ENCODE measurements at regions not wholly inside any gene's neighbourhood (a gene's known extent, or its start where the extent isn't known, plus 50 kb on each side); places are given as distances from the start of the nearest gene placed in this dataset.

DNA sequence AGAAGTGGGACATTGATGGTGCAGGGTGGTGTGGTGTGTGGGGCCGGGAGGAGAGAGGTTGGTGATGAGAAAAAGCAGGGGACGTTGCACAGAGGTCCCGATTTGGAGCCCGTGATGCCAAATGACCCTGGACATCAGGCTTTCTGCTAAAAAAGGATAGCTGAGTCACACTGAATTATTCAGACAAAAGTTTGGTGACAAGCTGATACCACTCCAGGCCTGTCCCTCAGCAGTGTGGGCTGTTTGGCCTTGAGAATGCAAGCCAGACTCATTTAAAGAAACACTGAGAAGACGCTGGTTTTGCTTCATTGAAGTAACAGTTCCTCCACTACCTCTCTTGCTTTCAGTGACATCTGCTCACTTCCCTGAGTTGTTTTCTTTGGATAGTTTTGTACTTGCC, 262.1 kb upstream of the PWP1 start:
- no peaks in the 10 kb centered on the region for H3K23me2 ChIP-seq (ENCODE audit: insufficient read length, low read depth, low read length, poor library complexity, severe bottlenecking)
- no peaks in the 10 kb centered on the region for H3K79me1 ChIP-seq (ENCODE audit: insufficient read depth, low read depth, low read length, poor library complexity, severe bottlenecking)
- no peak overlapping the region for H3K18ac ChIP-seq (ENCODE audit: insufficient read length, low read depth, low read length)
- H3K9me3 ChIP-seq (ENCODE audit: control insufficient read depth, low read depth, low read length) = no peaks in the 10 kb centered on the region
- H3K27ac Mint-ChIP-seq = peak overlapping the region in 1 of 3 experiments; percentile 16; a peak in 1 of 7 replicates
- H3K27ac ChIP-seq (ENCODE audit: insufficient read length, low read depth, low read length) = no peak overlapping the region
- no peak overlapping the region for H3T11ph ChIP-seq (ENCODE audit: low read length)
- H3K4ac ChIP-seq (ENCODE audit: low read depth, low read length) = no peak overlapping the region
- H3K4me2 ChIP-seq (ENCODE audit: insufficient read depth, insufficient read length, low read length) = no peak overlapping the region
- no peak overlapping the region for H2BK120ac ChIP-seq (ENCODE audit: low read depth, low read length, poor library complexity, severe bottlenecking)
- H4K91ac ChIP-seq (ENCODE audit: insufficient read length, low read depth, low read length) = no peak overlapping the region
- H3K9ac ChIP-seq (ENCODE audit: extremely low read depth, insufficient read length, low read length) = no peak overlapping the region
- no CpG with 5 or more reads among the region's 5 CpGs for WGBS (ENCODE audit: extremely low coverage, insufficient read length, low lambda C conversion rate)
- no peak overlapping the region for H2BK12ac ChIP-seq (ENCODE audit: insufficient read length, low read depth, low read length)
- no peak overlapping the region for H2BK15ac ChIP-seq (ENCODE audit: low read depth, low read length)
- H2BK5ac ChIP-seq (ENCODE audit: insufficient read length, low read length) = no peak overlapping the region
- peaks cover 12 to 16% of the 10 kb centered on the region in 2 experiments; a peak in 4 of 5 replicates for H3K9me3 Mint-ChIP-seq
- no peaks in the 10 kb centered on the region; the same call in none of the 2 replicates for H3K27me3 Mint-ChIP-seq (ENCODE audit: low read depth)
- peaks cover 0 to 4% (median 2%) of the 10 kb centered on the region in 3 experiments; a peak in 4 of 7 replicates for H3K36me3 Mint-ChIP-seq (ENCODE audit: insufficient read depth in 1 of 3, low read depth in 3 of 3)
- no peak overlapping the region for H3K14ac ChIP-seq (ENCODE audit: insufficient read depth, low read length)
- H3K56ac ChIP-seq (ENCODE audit: insufficient read length, low read depth, low read length) = no peak overlapping the region
- no peaks in the 10 kb centered on the region for H4K20me1 ChIP-seq (ENCODE audit: control insufficient read depth, insufficient read depth, insufficient read length)
- H2AFZ ChIP-seq (ENCODE audit: low read length) = no peak overlapping the region
- no peak for DNase-seq
- no peaks in the 10 kb centered on the region for H3K79me2 ChIP-seq (ENCODE audit: insufficient read depth, low read length)
- no peaks in the 10 kb centered on the region for H3K27me3 ChIP-seq (ENCODE audit: insufficient read depth, low read length)
- peaks cover 6 to 10% of the 10 kb centered on the region in 2 experiments; a peak in 3 of 4 replicates for H3K4me1 Mint-ChIP-seq
- no peaks in the 10 kb centered on the region for H3K4me1 ChIP-seq (ENCODE audit: insufficient read depth, low read length)
- TF ChIP-seq, protein P1, sequence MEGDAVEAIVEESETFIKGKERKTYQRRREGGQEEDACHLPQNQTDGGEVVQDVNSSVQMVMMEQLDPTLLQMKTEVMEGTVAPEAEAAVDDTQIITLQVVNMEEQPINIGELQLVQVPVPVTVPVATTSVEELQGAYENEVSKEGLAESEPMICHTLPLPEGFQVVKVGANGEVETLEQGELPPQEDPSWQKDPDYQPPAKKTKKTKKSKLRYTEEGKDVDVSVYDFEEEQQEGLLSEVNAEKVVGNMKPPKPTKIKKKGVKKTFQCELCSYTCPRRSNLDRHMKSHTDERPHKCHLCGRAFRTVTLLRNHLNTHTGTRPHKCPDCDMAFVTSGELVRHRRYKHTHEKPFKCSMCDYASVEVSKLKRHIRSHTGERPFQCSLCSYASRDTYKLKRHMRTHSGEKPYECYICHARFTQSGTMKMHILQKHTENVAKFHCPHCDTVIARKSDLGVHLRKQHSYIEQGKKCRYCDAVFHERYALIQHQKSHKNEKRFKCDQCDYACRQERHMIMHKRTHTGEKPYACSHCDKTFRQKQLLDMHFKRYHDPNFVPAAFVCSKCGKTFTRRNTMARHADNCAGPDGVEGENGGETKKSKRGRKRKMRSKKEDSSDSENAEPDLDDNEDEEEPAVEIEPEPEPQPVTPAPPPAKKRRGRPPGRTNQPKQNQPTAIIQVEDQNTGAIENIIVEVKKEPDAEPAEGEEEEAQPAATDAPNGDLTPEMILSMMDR (conservative IDR thresholded peaks at IDR 0.05) = no peak
- H4K8ac ChIP-seq (replicated peaks; ENCODE audit: insufficient read length, low read depth, low read length) = no peak overlapping the region
- no peak overlapping the region for H2AK5ac ChIP-seq (ENCODE audit: insufficient read length, low read length)
- H3K23ac ChIP-seq (ENCODE audit: insufficient read length, low read depth, low read length) = no peak overlapping the region
- no peak overlapping the region for H3K4me3 Mint-ChIP-seq
- H4K5ac ChIP-seq (ENCODE audit: insufficient read length, low read depth, low read length) = no peak overlapping the region
- no peak overlapping the region for H2BK20ac ChIP-seq (ENCODE audit: low read depth, low read length, poor library complexity, severe bottlenecking)

Data from H9 (cell line).